ENCODE measurements at regions not wholly inside any gene's neighbourhood (a gene's known extent, or its start where the extent isn't known, plus 50 kb on each side); places are given as distances from the start of the nearest gene placed in this dataset.

- POLR2A ChIA-PET (ENCODE audit: unreplicated experiment): no interaction called here
Observed at GRCh38 chr7:94067047-94067446, 62.9 kb upstream of the BET1 start.

GRCh38 chr7:94067506-94067905, 63.4 kb upstream of the BET1 start:
- POLR2A ChIA-PET (ENCODE audit: unreplicated experiment): no interaction called here
- no TSS peak for BruUV-seq (replicated peaks)
- no peaks in the 10 kb centered on the region for H3K9me2 ChIP-seq (ENCODE audit: insufficient read depth)
- H3K4me3 ChIP-seq: no peak overlapping the region
- CTCF ChIA-PET: interaction anchor here (0.6 kb wide), 1 partner anchor 1943 kb away, joined by 14 read pairs; no protein-coding TSS in a partner anchor
- intact Hi-C loops (cut with micrococcal nuclease; ENCODE audit: unreplicated experiment): no loop called here
- no peaks in the 10 kb centered on the region for H3K79me2 ChIP-seq (ENCODE audit: low read depth)
- no peak for TF ChIP-seq CTCF (conservative IDR thresholded peaks at IDR 0.05)
- TF ChIP-seq EZH2 (IDR thresholded peaks at IDR 0.05; ENCODE audit: low read depth): no peak
- H3F3A ChIP-seq (ENCODE audit: insufficient read depth, low read depth): no peaks in the 10 kb centered on the region; the same call in 1 of the 2 replicates
- H3K9me3 ChIP-seq (ENCODE audit: insufficient read depth, low read depth): no peaks in the 10 kb centered on the region
- H3K36me3 ChIP-seq (ENCODE audit: low read depth): no peaks in the 10 kb centered on the region
- H3K4me2 ChIP-seq: no peak overlapping the region
- no peak overlapping the region for H2AFZ ChIP-seq
- peaks cover 26% of the 10 kb centered on the region for H3K4me1 ChIP-seq (replicated peaks; ENCODE audit: insufficient read depth)
- no peaks in the 10 kb centered on the region for H4K20me1 ChIP-seq (ENCODE audit: insufficient read depth)
- DNase-seq: no peak
- no peaks in the 10 kb centered on the region for H3K27me3 ChIP-seq (ENCODE audit: insufficient read depth, low read depth)
- H3K27ac ChIP-seq: no peak overlapping the region

More at GRCh38 chr7:94067047-94067446, 62.9 kb upstream of the BET1 start:
- TF ChIP-seq EZH2 (IDR thresholded peaks at IDR 0.05; ENCODE audit: low read depth) (no peak), CTCF (conservative IDR thresholded peaks at IDR 0.05) (no peak)
- no peaks in the 10 kb centered on the region; the same call in 1 of the 2 replicates for H3F3A ChIP-seq (ENCODE audit: insufficient read depth, low read depth)
- intact Hi-C loops (cut with micrococcal nuclease; ENCODE audit: unreplicated experiment): no loop called here
- no peak overlapping the region for H3K4me2 ChIP-seq
- no peaks in the 10 kb centered on the region for H3K27me3 ChIP-seq (ENCODE audit: insufficient read depth, low read depth)
- no peaks in the 10 kb centered on the region for H3K9me3 ChIP-seq (ENCODE audit: insufficient read depth, low read depth)
- no peak overlapping the region for H2AFZ ChIP-seq
- H3K9me2 ChIP-seq (ENCODE audit: insufficient read depth): no peaks in the 10 kb centered on the region
- no peaks in the 10 kb centered on the region for H4K20me1 ChIP-seq (ENCODE audit: insufficient read depth)
- no peak overlapping the region for H3K4me3 ChIP-seq
- H3K27ac ChIP-seq: no peak overlapping the region
- BruUV-seq (replicated peaks): no TSS peak
- no peak for DNase-seq
- CTCF ChIA-PET: interaction anchor here (0.6 kb wide), 1 partner anchor 1942 kb away, joined by 14 read pairs; no protein-coding TSS in a partner anchor
- peaks cover 26% of the 10 kb centered on the region for H3K4me1 ChIP-seq (replicated peaks; ENCODE audit: insufficient read depth)
- H3K36me3 ChIP-seq (ENCODE audit: low read depth): no peaks in the 10 kb centered on the region
- no peaks in the 10 kb centered on the region for H3K79me2 ChIP-seq (ENCODE audit: low read depth)

GRCh38 chr7:94069162-94069739, 65.1 kb upstream of the BET1 start:
- Histone ChIP-seq H4K20me1 (ENCODE audit: insufficient read depth) (no peaks in the 10 kb centered on the region), H3K9me2 (ENCODE audit: insufficient read depth) (no peaks in the 10 kb centered on the region), H3K4me2 (no peak overlapping the region), H3K4me1 (replicated peaks; ENCODE audit: insufficient read depth) (peaks cover 23% of the 10 kb centered on the region), H3K4me3 (no peak overlapping the region), H3K36me3 (ENCODE audit: low read depth) (no peaks in the 10 kb centered on the region), H2AFZ (peak overlapping the region; percentile 34; the same call in 1 of the 2 replicates), H3K79me2 (ENCODE audit: low read depth) (no peaks in the 10 kb centered on the region), H3K27ac (peak overlapping the region; percentile 65; the same call in 1 of the 2 replicates), H3F3A (ENCODE audit: insufficient read depth, low read depth) (no peaks in the 10 kb centered on the region; the same call in 1 of the 2 replicates), H3K27me3 (ENCODE audit: insufficient read depth, low read depth) (no peaks in the 10 kb centered on the region), H3K9me3 (ENCODE audit: insufficient read depth, low read depth) (no peaks in the 10 kb centered on the region)
- TF ChIP-seq EZH2 (IDR thresholded peaks at IDR 0.05; ENCODE audit: low read depth) (no peak), CTCF (conservative IDR thresholded peaks at IDR 0.05) (no peak)
- ChIA-PET CTCF (no interaction called here), POLR2A (ENCODE audit: unreplicated experiment) (no interaction called here)
- intact Hi-C loops (cut with micrococcal nuclease; ENCODE audit: unreplicated experiment): no loop called here
- no peak for DNase-seq
- BruUV-seq (replicated peaks): no TSS peak
